Upper lobe of left lung (tissue), 6 donors: ENCODE measurements at regions not wholly inside any gene's neighbourhood (a gene's known extent, or its start where the extent isn't known, plus 50 kb on each side); places are given as distances from the start of the nearest gene placed in this dataset.

Experiments
- ATAC-seq, 2 donors: fragments of 200-7000 bp; cut with Tn5 transposase; one replicate each; pipeline ENCODE4 v1.9.1; 2022; ENCODE audit warnings: mild to moderate bottlenecking in 2 of 2, moderate library complexity in 2 of 2; ENCODE audit not compliant: low FRiP score in 2 of 2
- DNase-seq, 2 donors: peaks; one replicate each; pipeline ENCODE4 v3.0.0-alpha.2; 2019 to 2020
- H3K27ac ChIP-seq, 4 donors: fragments of 200-600 bp; sonication (generic); one replicate each; pipeline ENCODE4 v1.5.1; 2016 to 2019
- H3K27me3 ChIP-seq, 4 donors: fragments of 200-600 bp; sonication (generic); one replicate each; pipeline ENCODE4 v1.5.1; 2017 to 2019
- H3K36me3 ChIP-seq, 4 donors: fragments of 200-600 bp; sonication (generic); one replicate each; pipeline ENCODE4 v1.5.1; 2016 to 2019
- H3K4me1 ChIP-seq, 4 donors: fragments of 200-600 bp; sonication (generic); one replicate each; pipeline ENCODE4 v1.5.1; 2018 to 2019
- H3K4me3 ChIP-seq, 4 donors: fragments of 200-600 bp; sonication (generic); one replicate each; pipeline ENCODE4 v1.5.1; 2017 to 2019; ENCODE audit warnings: mild to moderate bottlenecking in 2 of 4, moderate library complexity in 1 of 4
- H3K9me3 ChIP-seq, 4 donors: fragments of 200-600 bp; sonication (generic); one replicate each; pipeline ENCODE4 v1.5.1; 2018 to 2019
- CTCF ChIP-seq, 6 experiments: fragments of 450-650 bp in 4 of 6; fragments of 200-600 bp in 2 of 6; sonication (generic) in 2 of 6; IDR thresholded peaks; one replicate each; pipeline ENCODE4 v1.5.1; 2016 to 2019; ENCODE audit warnings: antibody characterized with exemption in 6 of 6
- EP300 ChIP-seq, 4 donors: sonication (generic); formaldehyde crosslinking; IDR thresholded peaks; one replicate each; pipeline ENCODE4 v1.5.1; 2017; ENCODE audit warnings: antibody characterized with exemption in 4 of 4, control low read depth in 2 of 4
- POLR2A ChIP-seq, 4 donors: fragments of 450-650 bp; IDR thresholded peaks; one replicate each; pipeline ENCODE4 v1.5.1; 2016 to 2017; ENCODE audit warnings: antibody characterized with exemption in 4 of 4, mild to moderate bottlenecking in 2 of 4
- POLR2AphosphoS5 ChIP-seq, 2 donors: sonication (generic); formaldehyde crosslinking; IDR thresholded peaks; one replicate each; pipeline ENCODE4 v1.5.1; 2017; ENCODE audit warnings: antibody characterized with exemption in 2 of 2
- WGBS, 2 donors: methylation state at CpG; one replicate each; pipeline ENCODE4 v1.1.5; 2017 to 2018; 5-methylcytosine and 5-hydroxymethylcytosine counted together
- donor health status: DM: no; HTN: no; CAD: no; lungs with moderate emphysema.
- donor health status: DM: no; HTN: yes; CAD: no; lungs with severe emphysema.

- no peaks in the 10 kb centered on the region for H3K36me3 ChIP-seq
- no peak overlapping the region for H3K4me3 ChIP-seq
- DNase-seq = peak in 1 of 2 donors; percentile 70
- peaks cover 9 to 20% (median 12%) of the 10 kb centered on the region in 4 donors for H3K4me1 ChIP-seq
- ATAC-seq = no peak
- no peaks in the 10 kb centered on the region for H3K9me3 ChIP-seq
- no peak overlapping the region for H3K27ac ChIP-seq
- 83 to 85% methylated on average over 21 of the region's 21 CpGs for WGBS, 2 donors
- H3K27me3 ChIP-seq = no peaks in the 10 kb centered on the region
- TF ChIP-seq EP300 (IDR thresholded peaks at IDR 0.05) (no peak), POLR2A (IDR thresholded peaks at IDR 0.05) (no peak), POLR2AphosphoS5 (IDR thresholded peaks at IDR 0.05) (no peak), CTCF (IDR thresholded peaks at IDR 0.05) (no peak)
Measured at GRCh38 chr18:79579807-79580497, 99.7 kb upstream of the CTDP1 start.

- H3K4me3 ChIP-seq = no peak overlapping the region
- H3K27ac ChIP-seq = no peak overlapping the region
- DNase-seq = peak in 1 of 2 donors; percentile 75
- H3K4me1 ChIP-seq = peaks cover 9 to 20% (median 12%) of the 10 kb centered on the region in 4 donors
- no peak for TF ChIP-seq POLR2AphosphoS5 (IDR thresholded peaks at IDR 0.05)
- TF ChIP-seq CTCF (IDR thresholded peaks at IDR 0.05) = no peak
- TF ChIP-seq POLR2A (IDR thresholded peaks at IDR 0.05) = no peak
- TF ChIP-seq EP300 (IDR thresholded peaks at IDR 0.05) = no peak
- ATAC-seq = no peak
- 84 to 91% methylated on average over 9 to 21 of the region's 28 CpGs for WGBS, 2 donors
- no peaks in the 10 kb centered on the region for H3K27me3 ChIP-seq
- H3K36me3 ChIP-seq = no peaks in the 10 kb centered on the region
- H3K9me3 ChIP-seq = no peaks in the 10 kb centered on the region
Measured at GRCh38 chr18:79580498-79581171, 99.0 kb upstream of the CTDP1 start.

- no peak for TF ChIP-seq EP300 (IDR thresholded peaks at IDR 0.05)
- TF ChIP-seq POLR2A (IDR thresholded peaks at IDR 0.05) = no peak
- TF ChIP-seq POLR2AphosphoS5 (IDR thresholded peaks at IDR 0.05) = no peak
- TF ChIP-seq CTCF (IDR thresholded peaks at IDR 0.05) = no peak
- Histone ChIP-seq H3K27me3 (no peaks in the 10 kb centered on the region), H3K4me3 (no peak overlapping the region), H3K4me1 (peaks cover 9 to 16% (median 12%) of the 10 kb centered on the region in 4 donors), H3K36me3 (no peaks in the 10 kb centered on the region), H3K9me3 (no peaks in the 10 kb centered on the region), H3K27ac (no peak overlapping the region)
- ATAC-seq = no peak
- WGBS, 2 donors = 95 to 100% methylated on average over 2 to 6 of the region's 6 CpGs
- no peak for DNase-seq
Measured at GRCh38 chr18:79581406-79581805, 98.2 kb upstream of the CTDP1 start.

- Histone ChIP-seq H3K27me3 (no peaks in the 10 kb centered on the region), H3K27ac (no peak overlapping the region), H3K4me3 (no peak overlapping the region), H3K36me3 (no peaks in the 10 kb centered on the region), H3K9me3 (no peaks in the 10 kb centered on the region), H3K4me1 (peaks cover 4 to 11% (median 8%) of the 10 kb centered on the region in 4 donors)
- TF ChIP-seq EP300 (IDR thresholded peaks at IDR 0.05) = no peak
- WGBS, 2 donors = 95 to 98% methylated on average over 6 to 8 of the region's 8 CpGs
- DNase-seq (no peak), ATAC-seq (no peak)
Measured at GRCh38 chr18:79581911-79582310, 97.7 kb upstream of the CTDP1 start.

- DNase-seq = no peak
- Histone ChIP-seq H3K4me3 (no peak overlapping the region), H3K36me3 (no peaks in the 10 kb centered on the region), H3K27ac (no peak overlapping the region), H3K4me1 (peaks cover 0 to under 1% (median 0%) of the 10 kb centered on the region in 4 donors), H3K27me3 (no peaks in the 10 kb centered on the region), H3K9me3 (no peaks in the 10 kb centered on the region)
- no peak for ATAC-seq
- 92% methylated on average over 8 of the region's 8 CpGs for WGBS, 2 donors
- TF ChIP-seq POLR2A (IDR thresholded peaks at IDR 0.05) (no peak), POLR2AphosphoS5 (IDR thresholded peaks at IDR 0.05) (no peak), EP300 (IDR thresholded peaks at IDR 0.05) (no peak), CTCF (IDR thresholded peaks at IDR 0.05) (no peak)
Measured at GRCh38 chr18:79582978-79583377, 96.6 kb upstream of the CTDP1 start.
